ENCODE measurements at regions not wholly inside any gene's neighbourhood (a gene's known extent, or its start where the extent isn't known, plus 50 kb on each side); places are given as distances from the start of the nearest gene placed in this dataset.

GRCh38 chr17:33352526-33352925 lies 59.4 kb upstream of the ASIC2 start:
- H3K36me3 ChIP-seq, result no peaks in the 10 kb centered on the region
- H3K4me1 ChIP-seq, result no peaks in the 10 kb centered on the region
- DNase-seq, result no peak
- no peak overlapping the region for H3K27ac ChIP-seq
- no peak overlapping the region for H3K4me3 ChIP-seq
- H3K27me3 ChIP-seq, result 0 out of 2 replicates have a peak, but pooled peaks cover 8% of the 10 kb centered on the region
- no peaks in the 10 kb centered on the region for H3K9me3 ChIP-seq (replicated peaks)

DNA sequence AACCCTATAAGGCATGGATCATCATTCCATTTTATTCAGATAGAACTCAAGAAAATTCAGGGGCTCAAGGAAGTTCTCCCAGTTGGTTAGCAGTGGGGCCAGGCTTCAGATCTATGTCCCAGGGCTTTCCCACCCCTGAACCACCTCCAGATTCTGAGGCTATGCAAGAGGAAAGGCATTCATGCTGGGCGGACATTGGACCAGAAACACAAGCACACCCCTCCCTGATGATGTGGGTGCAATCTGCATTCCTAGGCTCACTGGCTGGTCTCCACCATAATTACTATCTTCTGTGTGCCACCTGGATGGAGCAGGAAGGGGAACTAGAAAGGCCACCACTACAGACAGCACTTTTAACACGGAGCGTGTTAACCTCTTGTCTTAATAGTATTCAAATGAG lies 63.2 kb upstream of the ASIC2 start:
- no peaks in the 10 kb centered on the region for H3K36me3 ChIP-seq
- no peak overlapping the region for H3K4me3 ChIP-seq
- 0 out of 2 replicates have a peak, but pooled peaks cover 3% of the 10 kb centered on the region for H3K27me3 ChIP-seq
- no peak overlapping the region for H3K27ac ChIP-seq
- no peaks in the 10 kb centered on the region for H3K4me1 ChIP-seq
- no peak for DNase-seq
- no peaks in the 10 kb centered on the region for H3K9me3 ChIP-seq (replicated peaks)

- no peaks in the 10 kb centered on the region for H3K4me1 ChIP-seq
- H3K27me3 ChIP-seq, result no peaks in the 10 kb centered on the region
- no peak overlapping the region for H3K4me3 ChIP-seq
- H3K9me3 ChIP-seq (replicated peaks), result no peaks in the 10 kb centered on the region
- DNase-seq, result no peak
- no peak overlapping the region for H3K27ac ChIP-seq
- no peaks in the 10 kb centered on the region for H3K36me3 ChIP-seq
Observed at GRCh38 chr17:33363475-33363874, 70.4 kb upstream of the ASIC2 start.

GRCh38 chr17:33366960-33367359 lies 73.9 kb upstream of the ASIC2 start:
- H3K36me3 ChIP-seq, result no peaks in the 10 kb centered on the region
- no peak for DNase-seq
- H3K4me1 ChIP-seq, result no peaks in the 10 kb centered on the region
- no peak overlapping the region for H3K4me3 ChIP-seq
- H3K9me3 ChIP-seq (replicated peaks), result no peaks in the 10 kb centered on the region
- H3K27ac ChIP-seq, result no peak overlapping the region
- H3K27me3 ChIP-seq, result no peaks in the 10 kb centered on the region

- Histone ChIP-seq H3K36me3 (no peaks in the 10 kb centered on the region), H3K4me3 (no peak overlapping the region), H3K27me3 (peaks cover 2% of the 10 kb centered on the region; the same call in 1 of the 2 replicates), H3K4me1 (no peaks in the 10 kb centered on the region), H3K27ac (no peak overlapping the region), H3K9me3 (replicated peaks) (no peaks in the 10 kb centered on the region)
- no peak for DNase-seq
Observed at GRCh38 chr17:33369149-33369548, 76.1 kb upstream of the ASIC2 start.

DNA sequence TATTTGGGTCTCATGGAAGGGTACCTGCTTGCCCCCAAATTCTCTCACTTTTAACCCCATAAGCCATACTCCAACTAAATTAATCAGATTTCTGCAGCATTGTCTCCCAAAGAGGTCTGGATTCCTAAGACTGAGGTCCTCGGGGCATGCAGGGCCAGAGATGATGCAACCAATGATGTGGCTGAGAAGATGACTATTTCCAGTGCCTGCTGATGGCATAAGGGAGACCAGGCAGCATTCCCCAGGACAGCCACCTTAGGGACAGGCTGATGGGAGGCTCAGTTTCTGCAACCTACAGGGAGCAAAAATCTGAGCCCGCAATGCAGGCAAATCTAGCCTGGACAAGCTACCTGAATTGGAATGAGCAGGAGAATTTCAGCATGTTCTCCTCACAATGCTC lies 76.8 kb upstream of the ASIC2 start:
- H3K4me1 ChIP-seq, result no peaks in the 10 kb centered on the region
- no peak overlapping the region for H3K27ac ChIP-seq
- no peak for DNase-seq
- peaks cover 2% of the 10 kb centered on the region; the same call in 1 of the 2 replicates for H3K27me3 ChIP-seq
- no peaks in the 10 kb centered on the region for H3K36me3 ChIP-seq
- no peaks in the 10 kb centered on the region for H3K9me3 ChIP-seq (replicated peaks)
- H3K4me3 ChIP-seq, result no peak overlapping the region

DNA sequence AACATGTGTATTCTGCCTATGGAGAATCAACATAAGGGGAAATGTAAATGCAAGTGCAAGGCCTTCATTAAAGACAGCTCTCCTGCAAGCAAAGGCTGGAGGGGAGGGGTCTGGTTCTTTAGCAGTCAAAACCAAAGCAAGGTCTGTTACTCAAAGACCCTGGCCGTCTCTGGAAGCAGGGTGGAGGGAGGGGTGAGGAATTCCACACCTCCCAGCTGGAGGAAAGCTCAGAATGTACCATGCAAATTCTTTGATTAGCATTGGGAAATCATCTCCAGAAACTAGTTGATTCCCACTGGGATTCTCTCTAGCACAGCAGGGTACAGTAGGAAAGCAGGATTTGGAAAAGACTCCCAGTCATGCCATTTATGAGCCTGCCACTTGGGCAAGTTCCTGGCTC lies 77.3 kb upstream of the ASIC2 start:
- peaks cover 2% of the 10 kb centered on the region; the same call in 1 of the 2 replicates for H3K27me3 ChIP-seq
- no peaks in the 10 kb centered on the region for H3K36me3 ChIP-seq
- no peaks in the 10 kb centered on the region for H3K9me3 ChIP-seq (replicated peaks)
- no peak for DNase-seq
- no peak overlapping the region for H3K27ac ChIP-seq
- H3K4me3 ChIP-seq, result no peak overlapping the region
- H3K4me1 ChIP-seq, result no peaks in the 10 kb centered on the region

GRCh38 chr17:33371377-33371776 lies 78.3 kb upstream of the ASIC2 start:
- H3K27me3 ChIP-seq, result peaks cover 4% of the 10 kb centered on the region; the same call in 1 of the 2 replicates
- H3K4me3 ChIP-seq, result no peak overlapping the region
- no peaks in the 10 kb centered on the region for H3K36me3 ChIP-seq
- no peak overlapping the region for H3K27ac ChIP-seq
- DNase-seq, result no peak
- no peaks in the 10 kb centered on the region for H3K4me1 ChIP-seq
- no peaks in the 10 kb centered on the region for H3K9me3 ChIP-seq (replicated peaks)

DNA sequence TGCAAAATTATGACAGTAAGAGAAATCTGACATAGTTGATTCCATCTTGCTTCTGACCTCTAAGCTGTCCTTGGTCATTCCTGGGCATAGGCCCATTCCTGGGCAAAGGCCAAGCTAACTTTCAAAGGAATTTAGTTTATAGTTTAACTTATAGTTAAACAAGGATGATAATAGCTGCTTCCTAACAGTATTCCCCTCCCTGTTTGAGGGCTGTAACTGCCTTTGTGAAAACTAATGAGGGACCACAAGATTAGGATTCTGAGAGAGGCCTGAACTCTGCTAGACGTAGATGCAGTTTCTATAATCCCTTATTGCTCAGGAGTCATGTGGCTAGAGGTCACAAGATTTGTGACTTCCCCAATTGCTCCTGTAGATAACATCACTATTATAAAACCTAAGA lies 80.2 kb upstream of the ASIC2 start:
- Histone ChIP-seq H3K27me3 (peaks cover 8% of the 10 kb centered on the region; the same call in 1 of the 2 replicates), H3K4me3 (no peak overlapping the region), H3K4me1 (no peaks in the 10 kb centered on the region), H3K27ac (no peak overlapping the region), H3K36me3 (no peaks in the 10 kb centered on the region), H3K9me3 (replicated peaks) (no peaks in the 10 kb centered on the region)
- no peak for DNase-seq

DNA sequence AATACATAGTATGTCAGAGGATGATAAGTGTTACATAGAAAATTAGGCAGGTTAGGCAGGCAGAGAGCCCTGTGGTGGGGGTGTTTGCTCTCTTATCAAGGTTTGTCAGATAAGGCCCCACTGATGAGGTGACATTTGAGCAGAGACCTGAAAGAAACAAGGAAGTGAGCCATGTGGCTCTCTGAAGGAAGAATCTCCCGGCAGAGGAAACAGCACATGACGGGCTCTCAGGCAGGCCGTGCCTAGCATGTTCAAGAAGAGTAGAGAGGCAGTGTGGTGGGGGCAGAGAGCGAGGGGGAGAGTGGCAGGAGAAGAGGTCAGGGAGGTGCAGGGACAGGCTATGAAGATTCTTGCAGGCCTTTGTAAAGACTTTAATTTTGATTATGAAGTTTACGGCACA lies 82.0 kb upstream of the ASIC2 start:
- Histone ChIP-seq H3K4me1 (no peaks in the 10 kb centered on the region), H3K36me3 (no peaks in the 10 kb centered on the region), H3K27ac (no peak overlapping the region), H3K4me3 (no peak overlapping the region), H3K9me3 (replicated peaks) (no peaks in the 10 kb centered on the region), H3K27me3 (peaks cover 8% of the 10 kb centered on the region; the same call in 1 of the 2 replicates)
- DNase-seq, result no peak

- Histone ChIP-seq H3K27ac (no peak overlapping the region), H3K4me1 (no peaks in the 10 kb centered on the region), H3K4me3 (no peak overlapping the region), H3K27me3 (peaks cover 8% of the 10 kb centered on the region; the same call in 1 of the 2 replicates), H3K36me3 (no peaks in the 10 kb centered on the region), H3K9me3 (replicated peaks) (no peaks in the 10 kb centered on the region)
- DNase-seq, result no peak
Observed at GRCh38 chr17:33375783-33376182, 82.7 kb upstream of the ASIC2 start.

- peaks cover 5% of the 10 kb centered on the region; the same call in 1 of the 2 replicates for H3K27me3 ChIP-seq
- no peaks in the 10 kb centered on the region for H3K36me3 ChIP-seq
- peak in 1 of 2 experiments; percentile 5 for DNase-seq
- no peaks in the 10 kb centered on the region for H3K9me3 ChIP-seq (replicated peaks)
- no peak overlapping the region for H3K4me3 ChIP-seq
- H3K27ac ChIP-seq, result no peak overlapping the region
- no peaks in the 10 kb centered on the region for H3K4me1 ChIP-seq
Observed at GRCh38 chr17:33377837-33378595, 84.9 kb upstream of the ASIC2 start.

GRCh38 chr17:33381201-33381600 lies 88.1 kb upstream of the ASIC2 start:
- Histone ChIP-seq H3K9me3 (replicated peaks) (no peaks in the 10 kb centered on the region), H3K4me1 (no peaks in the 10 kb centered on the region), H3K4me3 (no peak overlapping the region), H3K36me3 (no peaks in the 10 kb centered on the region), H3K27me3 (0 out of 2 replicates have a peak, but pooled peaks cover 5% of the 10 kb centered on the region), H3K27ac (no peak overlapping the region)
- DNase-seq, result peak in 1 of 2 experiments; percentile 4

- Histone ChIP-seq H3K4me3 (no peak overlapping the region), H3K9me3 (replicated peaks) (no peaks in the 10 kb centered on the region), H3K27ac (no peak overlapping the region), H3K27me3 (no peaks in the 10 kb centered on the region), H3K36me3 (no peaks in the 10 kb centered on the region), H3K4me1 (no peaks in the 10 kb centered on the region)
- DNase-seq, result no peak
Observed at GRCh38 chr17:33383488-33384023, 90.5 kb upstream of the ASIC2 start.

DNA sequence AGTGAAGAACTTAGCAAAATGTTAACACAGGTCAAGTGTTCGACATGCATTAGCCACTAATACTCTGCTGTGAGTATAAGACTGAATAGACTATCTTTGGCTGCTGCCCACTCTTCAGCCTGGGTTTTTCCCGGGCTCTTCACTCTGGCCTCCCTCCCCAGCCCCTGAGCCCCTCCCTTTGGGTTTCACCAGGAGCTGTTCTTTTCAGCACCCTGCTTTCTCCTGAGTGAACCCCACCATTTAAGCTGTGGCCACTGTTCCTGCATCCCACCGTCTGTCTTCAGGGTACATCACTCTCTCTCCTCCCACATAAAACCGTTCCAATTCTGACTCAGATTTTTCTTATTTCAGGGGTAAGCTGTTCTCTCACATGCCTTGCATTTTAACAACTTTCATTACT lies 92.0 kb upstream of the ASIC2 start:
- peak; percentile 10 to 27 for DNase-seq
- no peak overlapping the region for H3K27ac ChIP-seq
- no peak overlapping the region for H3K4me3 ChIP-seq

More for the DNA sequence above, 92.0 kb upstream of the ASIC2 start:
- Histone ChIP-seq H3K9me3 (replicated peaks) (no peaks in the 10 kb centered on the region), H3K27me3 (0 out of 2 replicates have a peak, but pooled peaks cover 8% of the 10 kb centered on the region), H3K36me3 (no peaks in the 10 kb centered on the region), H3K4me1 (no peaks in the 10 kb centered on the region)

Data from SJCRH30 (cell line).